Stimulated activated CD4-positive, alpha-beta T cell treated with anti-CD3 and anti-CD28 coated beads, TNF-alpha, amount 100 ng/mL, for 48 hours (primary cell): ENCODE measurements at regions not wholly inside any gene's neighbourhood (a gene's known extent, or its start where the extent isn't known, plus 50 kb on each side); places are given as distances from the start of the nearest gene placed in this dataset.

ENCODE experiments used
- DNase-seq, 3 donors: peaks; one replicate each; pipeline ENCODE4 v3.0.0-alpha.2; 2020; ENCODE audit warnings: low read depth in 3 of 3

GRCh38 chr6:6781873-6782227 is 193.3 kb downstream of the LY86 start:
- DNase-seq = no peak

GRCh38 chr6:6783721-6784120 is 195.2 kb downstream of the LY86 start:
- DNase-seq = no peak

GRCh38 chr6:6784514-6785162 is 196.1 kb downstream of the LY86 start:
- DNase-seq = no peak

GRCh38 chr6:6785163-6785521 is 196.6 kb downstream of the LY86 start:
- DNase-seq = no peak

- no peak for DNase-seq
Observed at GRCh38 chr6:6788394-6789032, 200.0 kb downstream of the LY86 start.

GRCh38 chr6:6790393-6790792 is 201.9 kb downstream of the LY86 start:
- DNase-seq = no peak

- DNase-seq = no peak
Observed at GRCh38 chr6:6790891-6791290, 202.4 kb downstream of the LY86 start.

- DNase-seq = no peak
Observed at GRCh38 chr6:6793388-6794250, 205.1 kb downstream of the LY86 start.

GRCh38 chr6:6795393-6795792 is 206.9 kb downstream of the LY86 start:
- no peak for DNase-seq

GRCh38 chr6:6796818-6797217 is 208.3 kb downstream of the LY86 start:
- DNase-seq = no peak

- no peak for DNase-seq
Observed at GRCh38 chr6:6798448-6798860, 209.9 kb downstream of the LY86 start.

- no peak for DNase-seq
Observed at GRCh38 chr6:6801005-6801335, 212.4 kb downstream of the LY86 start.

- DNase-seq = no peak
Observed at GRCh38 chr6:6801635-6802218, 213.2 kb downstream of the LY86 start.

- DNase-seq = no peak
Observed at GRCh38 chr6:6803180-6803977, 214.9 kb downstream of the LY86 start.

GRCh38 chr6:6804843-6805615 is 216.5 kb downstream of the LY86 start:
- no peak for DNase-seq

GRCh38 chr6:6806844-6807518 is 218.5 kb downstream of the LY86 start:
- DNase-seq = no peak

- no peak for DNase-seq
Observed at GRCh38 chr6:6808343-6808742, 219.8 kb downstream of the LY86 start.

GRCh38 chr6:6808915-6809314 is 220.4 kb downstream of the LY86 start:
- no peak for DNase-seq

- no peak for DNase-seq
Observed at GRCh38 chr6:6810727-6811126, 222.2 kb downstream of the LY86 start.
